ENCODE measurements at regions not wholly inside any gene's neighbourhood (a gene's known extent, or its start where the extent isn't known, plus 50 kb on each side); places are given as distances from the start of the nearest gene placed in this dataset.

DNA sequence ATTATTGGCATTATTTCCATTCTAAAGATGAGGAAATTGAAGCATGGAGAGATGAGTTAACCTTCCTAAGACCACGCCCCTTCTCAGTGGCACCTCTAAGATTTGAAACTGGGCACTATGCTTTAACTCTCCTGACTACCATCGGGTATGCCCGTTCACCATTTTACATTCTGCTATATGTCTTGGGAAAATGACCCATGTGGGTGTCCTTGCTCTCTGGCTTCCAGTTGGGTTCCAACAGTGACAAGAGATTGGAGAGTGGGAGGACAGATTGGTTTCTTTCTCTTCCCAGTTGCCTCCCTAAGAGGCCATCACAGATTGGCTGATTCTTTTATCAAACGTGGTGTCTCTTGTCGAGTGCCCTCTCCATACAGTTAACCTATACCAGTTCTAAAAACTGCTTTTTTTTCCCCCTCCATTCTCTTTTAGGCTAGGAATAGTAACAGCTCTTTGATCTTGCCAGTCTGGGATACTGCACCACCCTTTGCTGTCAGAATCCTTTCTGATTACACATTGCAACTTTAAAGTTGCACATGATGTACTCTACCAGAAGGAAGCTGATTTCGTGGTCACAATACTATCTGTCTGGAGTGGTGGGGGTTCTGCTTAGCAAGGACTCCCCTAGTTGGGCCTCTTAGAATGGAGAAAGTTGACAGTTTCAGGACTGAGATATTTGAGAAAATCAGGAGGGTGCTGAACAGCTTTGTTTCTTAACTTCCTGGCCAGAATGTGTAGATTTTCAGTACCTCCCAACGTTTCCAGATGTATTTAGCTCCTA, 88.0 kb upstream of the ELOVL5 start:
- TF ChIP-seq, protein P1, sequence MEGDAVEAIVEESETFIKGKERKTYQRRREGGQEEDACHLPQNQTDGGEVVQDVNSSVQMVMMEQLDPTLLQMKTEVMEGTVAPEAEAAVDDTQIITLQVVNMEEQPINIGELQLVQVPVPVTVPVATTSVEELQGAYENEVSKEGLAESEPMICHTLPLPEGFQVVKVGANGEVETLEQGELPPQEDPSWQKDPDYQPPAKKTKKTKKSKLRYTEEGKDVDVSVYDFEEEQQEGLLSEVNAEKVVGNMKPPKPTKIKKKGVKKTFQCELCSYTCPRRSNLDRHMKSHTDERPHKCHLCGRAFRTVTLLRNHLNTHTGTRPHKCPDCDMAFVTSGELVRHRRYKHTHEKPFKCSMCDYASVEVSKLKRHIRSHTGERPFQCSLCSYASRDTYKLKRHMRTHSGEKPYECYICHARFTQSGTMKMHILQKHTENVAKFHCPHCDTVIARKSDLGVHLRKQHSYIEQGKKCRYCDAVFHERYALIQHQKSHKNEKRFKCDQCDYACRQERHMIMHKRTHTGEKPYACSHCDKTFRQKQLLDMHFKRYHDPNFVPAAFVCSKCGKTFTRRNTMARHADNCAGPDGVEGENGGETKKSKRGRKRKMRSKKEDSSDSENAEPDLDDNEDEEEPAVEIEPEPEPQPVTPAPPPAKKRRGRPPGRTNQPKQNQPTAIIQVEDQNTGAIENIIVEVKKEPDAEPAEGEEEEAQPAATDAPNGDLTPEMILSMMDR (IDR thresholded peaks at IDR 0.05; ENCODE audit: insufficient read depth, low read length, poor library complexity, severe bottlenecking): no peak
- H3K4me3 ChIP-seq (ENCODE audit: low read depth, low read length): no peak overlapping the region
- DNase-seq (ENCODE audit: low read depth): no peak
- H3K27me3 ChIP-seq (ENCODE audit: control insufficient read depth, insufficient read depth, low read length): no peaks in the 10 kb centered on the region
- H3K36me3 ChIP-seq (ENCODE audit: control insufficient read depth, insufficient read depth, low read length): no peaks in the 10 kb centered on the region

DNA sequence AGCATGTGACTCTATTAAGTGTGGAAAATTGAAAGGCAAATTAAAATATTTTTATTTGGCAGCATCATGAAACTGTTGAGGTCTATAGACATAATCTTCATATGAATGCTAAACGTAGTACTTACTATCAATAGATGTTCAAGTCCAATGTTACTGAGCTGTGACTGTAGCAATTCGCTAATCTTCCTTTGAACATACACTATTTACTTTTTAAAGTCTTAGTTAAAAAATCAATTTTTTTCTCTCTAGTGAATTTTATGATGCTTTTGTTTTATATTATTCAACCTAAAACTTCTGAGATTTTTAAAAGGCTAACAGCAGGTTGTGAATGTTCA, 85.2 kb upstream of the ELOVL5 start:
- no peak overlapping the region for H3K4me3 ChIP-seq (ENCODE audit: low read depth, low read length)
- H3K27me3 ChIP-seq (ENCODE audit: control insufficient read depth, insufficient read depth, low read length): no peaks in the 10 kb centered on the region
- TF ChIP-seq, protein P1 (IDR thresholded peaks at IDR 0.05; ENCODE audit: insufficient read depth, low read length, poor library complexity, severe bottlenecking): no peak
- DNase-seq (ENCODE audit: low read depth): no peak
- no peaks in the 10 kb centered on the region for H3K36me3 ChIP-seq (ENCODE audit: control insufficient read depth, insufficient read depth, low read length)

DNA sequence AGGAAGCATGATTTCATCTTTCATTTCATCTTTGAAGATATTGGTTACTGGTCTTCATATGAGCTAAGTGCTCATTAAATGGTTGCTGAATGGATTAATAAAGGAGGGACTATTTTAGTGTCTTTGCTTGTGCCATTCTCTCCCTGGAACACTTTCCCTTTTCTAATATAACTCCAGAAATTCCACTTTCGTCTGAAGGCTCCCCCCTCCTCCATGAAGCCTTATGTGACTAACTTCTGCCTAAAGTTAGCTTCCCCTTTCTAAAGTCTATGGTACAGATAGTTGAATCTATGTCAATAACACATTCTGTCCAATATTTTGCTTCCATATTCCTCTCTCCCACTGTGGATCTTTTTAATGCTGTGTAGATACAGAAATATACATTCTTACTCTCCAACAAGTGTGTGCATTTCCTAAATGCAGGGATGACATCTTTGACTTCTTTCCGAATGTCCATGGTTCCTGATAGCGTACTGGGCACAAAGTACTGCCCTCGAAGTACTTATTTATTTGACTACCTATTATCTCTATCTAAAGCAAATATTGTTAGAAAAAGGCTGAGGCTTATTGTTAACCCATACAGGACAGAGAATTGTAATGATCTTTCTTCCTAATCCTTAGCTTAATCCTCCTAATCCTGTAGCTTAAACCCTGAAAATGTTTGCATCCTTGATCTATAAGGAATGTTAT, 84.7 kb upstream of the ELOVL5 start:
- TF ChIP-seq, protein P1 (IDR thresholded peaks at IDR 0.05; ENCODE audit: insufficient read depth, low read length, poor library complexity, severe bottlenecking): no peak
- Histone ChIP-seq H3K27me3 (ENCODE audit: control insufficient read depth, insufficient read depth, low read length) (no peaks in the 10 kb centered on the region), H3K36me3 (ENCODE audit: control insufficient read depth, insufficient read depth, low read length) (no peaks in the 10 kb centered on the region), H3K4me3 (ENCODE audit: low read depth, low read length) (no peak overlapping the region)
- no peak for DNase-seq (ENCODE audit: low read depth)

DNA sequence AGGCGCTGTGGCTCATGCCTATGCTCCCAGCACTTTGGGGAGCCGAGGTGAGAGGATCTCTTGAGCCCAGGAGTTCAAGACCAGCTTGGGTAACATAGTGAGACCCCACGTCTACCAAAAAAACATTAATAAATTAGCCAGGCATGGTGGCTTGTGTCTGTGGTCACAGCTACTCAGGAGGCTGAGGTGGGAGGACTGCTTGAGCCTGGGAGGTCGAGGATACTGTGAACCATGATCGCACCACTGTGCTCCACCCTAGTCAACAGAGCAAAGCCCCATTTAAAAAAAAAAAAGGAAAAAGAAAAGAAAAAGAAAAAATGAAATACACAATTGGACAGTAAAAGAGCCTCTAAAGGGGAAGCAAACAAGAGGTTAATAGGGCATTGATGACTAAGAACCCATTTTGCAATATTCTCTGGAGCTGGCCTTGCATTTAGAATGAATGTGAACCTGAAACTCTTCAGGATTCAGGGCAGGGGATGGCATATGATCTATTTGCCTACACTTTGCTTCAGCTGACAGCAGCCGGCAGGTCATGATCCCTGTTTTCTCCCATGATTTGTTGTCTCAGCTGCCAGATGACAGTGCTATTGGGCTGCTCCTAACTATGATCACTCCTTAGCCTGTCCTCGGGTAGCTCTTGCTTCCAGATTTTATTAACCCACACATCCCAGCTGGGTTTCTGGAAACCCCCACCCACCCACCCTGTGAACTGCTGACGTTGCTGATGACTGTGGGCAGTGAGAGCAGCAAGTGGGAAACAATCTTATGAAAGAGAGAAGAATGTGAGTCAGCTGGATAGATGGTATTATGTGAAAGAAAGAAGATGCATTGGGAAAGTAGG, 83.8 kb upstream of the ELOVL5 start:
- DNase-seq (ENCODE audit: low read depth): peak; percentile 42
- Histone ChIP-seq H3K36me3 (ENCODE audit: control insufficient read depth, insufficient read depth, low read length) (no peaks in the 10 kb centered on the region), H3K4me3 (ENCODE audit: low read depth, low read length) (no peak overlapping the region), H3K27me3 (ENCODE audit: control insufficient read depth, insufficient read depth, low read length) (no peaks in the 10 kb centered on the region)
- TF ChIP-seq, protein P1 (IDR thresholded peaks at IDR 0.05; ENCODE audit: insufficient read depth, low read length, poor library complexity, severe bottlenecking): no peak

DNA sequence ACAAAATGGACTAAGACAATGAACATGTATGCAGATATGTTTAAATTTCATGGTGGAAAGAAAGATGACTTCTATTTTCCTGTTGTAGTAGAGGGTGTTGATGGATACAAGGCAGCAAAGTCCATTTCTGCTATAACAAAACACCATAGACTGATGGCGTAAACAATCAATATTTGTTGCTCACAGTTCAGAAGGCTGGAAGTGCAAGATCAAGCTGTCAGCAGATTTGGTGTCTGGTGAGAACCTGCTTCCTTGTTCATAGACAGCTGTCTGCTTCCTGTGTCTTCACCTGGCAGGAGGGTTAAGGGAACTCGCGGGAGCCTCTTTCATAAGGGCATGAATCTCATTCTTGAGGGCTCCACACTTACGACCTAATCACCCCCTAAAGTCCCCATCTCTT, 83.0 kb upstream of the ELOVL5 start:
- TF ChIP-seq, protein P1 (IDR thresholded peaks at IDR 0.05; ENCODE audit: insufficient read depth, low read length, poor library complexity, severe bottlenecking): no peak

More for the DNA sequence above, 83.0 kb upstream of the ELOVL5 start:
- Histone ChIP-seq H3K27me3 (ENCODE audit: control insufficient read depth, insufficient read depth, low read length) (no peaks in the 10 kb centered on the region), H3K36me3 (ENCODE audit: control insufficient read depth, insufficient read depth, low read length) (no peaks in the 10 kb centered on the region), H3K4me3 (ENCODE audit: low read depth, low read length) (no peak overlapping the region)
- DNase-seq (ENCODE audit: low read depth): no peak

All from kidney epithelial cell (primary cell).